ENCODE measurements at regions not wholly inside any gene's neighbourhood (a gene's known extent, or its start where the extent isn't known, plus 50 kb on each side); places are given as distances from the start of the nearest gene placed in this dataset.

DNA sequence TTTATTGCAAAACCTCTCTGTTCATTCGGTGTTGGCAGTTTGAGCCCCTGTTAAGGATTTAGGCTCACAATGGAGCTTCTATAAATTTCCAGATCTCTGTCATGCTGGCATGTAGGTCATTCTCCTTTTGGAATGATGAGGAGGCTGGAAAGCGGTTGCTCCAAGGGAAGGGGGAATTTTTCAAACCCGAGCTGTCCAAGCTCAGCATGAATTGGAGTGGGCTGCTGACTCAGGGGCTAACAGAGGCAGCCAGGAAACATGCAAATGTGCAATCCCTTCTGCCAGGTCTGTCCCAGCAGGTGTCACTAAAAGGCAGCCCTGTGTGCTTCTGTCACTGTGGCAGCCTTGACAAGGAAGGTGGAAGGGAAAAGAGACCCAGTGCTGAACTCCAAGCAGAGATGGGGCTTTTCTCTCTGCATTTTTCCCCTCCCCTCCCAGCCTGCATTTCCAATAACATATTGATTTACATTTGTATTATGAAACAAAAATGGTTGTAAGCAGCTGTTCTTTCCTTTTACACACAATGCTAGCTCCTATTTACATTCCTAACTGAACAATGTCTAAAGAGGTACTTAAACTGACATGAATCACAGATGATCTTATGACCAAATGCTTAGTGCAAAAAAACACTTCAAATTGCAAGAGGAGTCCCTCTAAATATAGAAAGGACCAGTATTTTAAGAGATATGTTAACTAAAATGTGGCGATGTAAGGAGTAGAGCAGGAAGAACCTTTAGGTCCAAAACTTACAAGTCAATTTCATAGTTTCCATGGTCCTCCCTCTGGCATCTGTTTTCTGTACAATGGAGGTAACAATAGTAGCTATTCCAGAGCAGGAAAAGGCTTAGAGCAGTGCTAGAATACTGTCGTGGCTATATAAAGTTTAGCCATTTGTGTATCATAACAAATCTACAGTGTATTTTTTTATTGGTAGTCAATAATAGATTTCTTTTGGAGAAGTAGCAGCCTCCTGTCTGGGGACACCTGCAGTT, 84.5 kb upstream of the ATP10A start:
- no peak for DNase-seq

DNA sequence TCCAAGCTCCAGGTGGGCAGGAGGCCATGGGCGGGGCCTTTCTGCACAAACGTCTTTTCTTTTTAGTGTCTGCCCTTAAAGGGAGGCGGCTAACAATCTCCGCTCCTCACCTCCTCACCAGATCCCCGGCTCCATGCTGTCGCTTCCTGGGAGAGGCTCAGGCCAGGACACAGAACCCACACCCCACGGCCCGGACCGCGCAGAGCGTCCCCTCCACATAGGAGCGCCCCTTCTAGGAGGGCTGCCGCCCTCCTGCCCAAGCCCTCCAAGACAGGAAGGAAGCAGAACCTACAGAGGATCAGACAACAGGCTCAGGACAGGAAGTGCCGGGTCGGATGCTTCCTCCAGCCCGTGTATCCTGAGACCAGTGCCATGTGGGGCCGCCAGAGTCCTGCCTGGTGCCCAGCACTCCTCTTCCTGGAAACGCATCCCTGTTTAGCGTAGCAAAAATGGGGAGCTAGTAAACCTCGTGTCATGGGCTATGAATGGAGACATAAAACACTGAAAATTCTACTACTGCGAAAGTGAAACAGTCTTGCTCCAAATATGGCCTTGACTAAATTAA, 83.2 kb upstream of the ATP10A start:
- no peak for DNase-seq

DNA sequence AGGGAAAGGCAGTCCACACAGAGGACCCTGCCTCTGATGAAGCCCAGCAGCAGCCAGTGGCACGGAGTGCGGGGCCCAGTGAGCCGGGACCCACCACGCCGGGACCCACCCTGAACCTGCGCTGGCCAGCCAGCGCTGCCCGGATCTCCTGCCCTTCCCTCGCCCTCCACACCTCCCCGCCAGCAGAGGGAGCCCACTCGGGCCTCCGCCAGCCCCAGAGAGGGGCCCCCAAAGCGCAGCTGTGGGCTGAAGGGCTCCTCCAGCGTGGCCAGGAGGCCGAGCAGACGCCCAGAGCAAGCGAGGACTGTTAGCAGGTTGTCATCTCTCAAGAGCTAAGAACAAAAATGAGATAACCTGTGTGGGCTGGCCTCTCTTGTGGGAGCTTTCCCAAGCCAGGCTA, 81.3 kb upstream of the ATP10A start:
- DNase-seq, result no peak

DNA sequence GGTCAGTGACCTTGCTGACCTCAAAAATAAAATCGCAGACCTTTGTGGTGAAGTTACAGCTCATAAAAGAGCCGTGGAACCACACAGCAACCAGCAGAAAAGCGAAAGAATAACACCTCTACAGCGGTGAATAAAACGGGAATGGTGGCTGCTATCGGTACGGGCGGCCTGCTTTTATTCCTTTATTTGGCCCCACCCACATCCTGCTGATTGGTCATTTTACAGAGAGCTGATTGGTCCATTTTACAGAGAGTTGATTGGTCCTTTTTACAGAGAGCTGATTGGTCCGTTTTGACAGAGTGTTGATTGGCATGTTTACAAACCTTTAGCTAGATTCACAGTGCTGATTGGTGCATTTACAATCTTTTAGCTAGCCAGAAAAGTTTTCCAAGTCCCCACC, 80.7 kb upstream of the ATP10A start:
- no peak for DNase-seq

DNA sequence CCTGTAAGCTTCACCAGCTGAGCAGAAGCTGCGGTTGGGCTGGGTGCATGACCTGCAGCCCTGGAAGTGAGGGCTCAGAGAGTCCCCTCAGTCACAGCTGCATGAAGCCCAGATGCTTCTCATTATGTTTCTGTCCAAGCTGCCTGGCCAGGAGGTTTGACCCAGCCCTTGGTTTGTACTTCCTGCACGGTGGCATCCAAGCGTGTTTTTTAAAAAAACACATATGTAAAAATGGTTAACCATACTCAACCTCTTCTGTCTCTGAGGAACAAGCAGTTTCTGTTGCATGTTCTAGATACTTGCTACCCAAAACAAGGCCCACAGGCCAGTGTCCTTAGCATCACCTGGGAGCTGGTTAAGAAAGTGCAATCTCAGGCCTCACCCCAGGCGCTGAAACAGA, 76.0 kb upstream of the ATP10A start:
- DNase-seq, result no peak

DNA sequence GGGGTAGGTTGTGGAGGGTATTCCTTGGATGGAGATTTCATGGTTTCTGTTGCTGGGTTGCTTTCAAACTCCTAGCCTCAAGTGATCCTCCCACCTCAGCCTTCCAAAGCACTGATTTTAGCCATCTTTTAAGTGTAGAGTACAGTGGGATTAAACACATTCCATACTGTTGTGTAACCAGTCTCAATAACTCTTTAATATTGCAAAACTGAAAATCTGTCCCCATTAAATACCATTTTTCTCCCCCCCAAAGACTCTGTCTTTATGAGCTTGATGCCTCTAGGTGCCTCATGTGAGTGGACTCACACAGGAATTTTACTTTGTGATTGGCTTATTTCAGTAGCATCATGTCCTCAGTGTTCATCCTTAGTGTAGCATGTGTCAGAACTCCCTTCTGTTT, 74.7 kb upstream of the ATP10A start:
- no peak for DNase-seq

DNA sequence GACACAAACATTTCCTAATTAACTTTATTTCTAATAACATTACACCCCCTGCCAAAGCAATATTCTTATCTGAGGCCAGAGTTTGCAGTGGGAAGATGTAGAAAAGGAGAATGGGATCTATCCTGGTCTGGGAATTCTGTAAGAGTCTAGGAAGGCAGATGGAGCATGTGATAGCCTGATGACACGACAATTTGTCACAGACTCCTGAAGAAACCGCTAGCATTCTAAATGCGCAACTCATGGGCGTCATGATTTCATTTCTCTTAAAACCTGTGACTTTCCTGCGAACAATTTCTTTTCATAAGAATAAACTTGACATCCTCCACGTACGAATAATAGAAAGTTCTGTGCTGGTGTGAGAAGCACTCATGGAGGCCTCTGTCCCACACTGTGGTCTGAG, 72.9 kb upstream of the ATP10A start:
- no peak for DNase-seq

DNA sequence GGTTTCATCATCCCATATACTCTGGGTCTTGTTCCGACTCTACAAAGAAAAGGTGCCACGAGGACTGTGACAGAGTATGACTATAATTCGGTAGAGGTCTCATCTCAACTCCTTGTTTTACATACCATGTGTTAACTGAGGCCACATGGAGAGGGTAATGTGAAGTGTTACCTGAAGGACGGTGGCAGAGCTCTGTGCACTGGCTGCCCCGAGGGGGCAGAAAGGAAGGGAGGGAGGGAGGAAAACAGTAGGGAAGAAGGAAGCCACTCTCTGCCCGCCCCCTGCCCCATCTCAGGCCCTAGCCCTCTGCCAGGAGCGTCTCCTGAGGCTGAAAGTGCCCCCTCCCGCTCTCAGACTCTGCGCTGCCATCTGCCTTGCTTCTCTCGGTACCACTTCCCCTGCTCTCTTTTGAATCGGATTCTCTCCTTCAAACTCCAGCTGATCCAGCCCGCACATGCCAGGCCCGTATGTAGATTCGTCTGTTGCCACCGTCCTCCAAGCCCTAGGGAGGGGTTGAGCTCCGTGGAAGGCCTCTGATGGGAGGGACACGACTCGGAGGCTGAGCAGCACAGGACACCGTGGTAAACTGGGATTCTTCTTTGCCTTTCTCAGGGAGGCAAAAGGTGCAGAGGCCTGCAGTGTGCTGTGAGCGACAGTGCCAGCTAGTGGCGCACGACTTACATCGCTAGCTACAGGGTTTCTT, 70.5 kb upstream of the ATP10A start:
- peak; percentile 9 to 64 (median 34) for DNase-seq

DNA sequence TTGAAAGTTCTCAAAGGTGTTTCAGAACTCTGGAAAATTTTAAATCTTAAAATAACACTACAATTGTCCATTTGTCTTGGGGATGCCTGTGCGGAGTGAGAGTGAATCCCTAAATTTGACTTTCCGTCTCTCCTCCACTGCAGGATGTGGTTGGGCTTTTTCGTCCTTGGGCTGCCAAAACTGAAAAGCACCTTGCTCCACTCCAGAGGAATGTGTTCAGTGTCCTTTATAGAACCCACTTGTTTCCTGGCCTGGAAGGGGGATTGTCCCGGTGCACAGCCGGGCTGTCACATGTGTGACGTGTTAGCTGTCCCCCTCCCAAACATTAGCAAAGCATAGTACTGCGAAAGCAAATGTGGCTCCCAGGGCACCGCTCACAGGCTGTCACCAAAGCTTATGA, 69.6 kb upstream of the ATP10A start:
- DNase-seq, result no peak

DNA sequence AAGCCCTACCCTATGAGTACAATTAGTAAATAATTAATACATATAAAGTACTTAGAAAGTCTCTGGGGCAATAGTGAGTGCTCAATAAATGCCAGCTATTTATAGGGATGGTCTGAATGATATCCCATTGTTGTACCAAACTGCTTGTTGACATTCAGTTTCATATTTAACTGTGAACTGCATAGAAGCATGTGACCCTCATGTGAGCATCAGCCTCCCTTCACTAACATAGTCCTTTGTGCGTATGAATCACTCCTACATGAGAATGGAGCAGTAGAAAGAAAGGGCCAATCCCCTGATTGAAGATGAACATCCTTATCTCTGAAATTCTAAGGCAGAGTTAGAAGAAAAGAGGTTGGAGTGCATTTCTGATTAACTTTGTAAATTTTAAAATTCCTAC, 68.7 kb upstream of the ATP10A start:
- DNase-seq, result no peak

DNA sequence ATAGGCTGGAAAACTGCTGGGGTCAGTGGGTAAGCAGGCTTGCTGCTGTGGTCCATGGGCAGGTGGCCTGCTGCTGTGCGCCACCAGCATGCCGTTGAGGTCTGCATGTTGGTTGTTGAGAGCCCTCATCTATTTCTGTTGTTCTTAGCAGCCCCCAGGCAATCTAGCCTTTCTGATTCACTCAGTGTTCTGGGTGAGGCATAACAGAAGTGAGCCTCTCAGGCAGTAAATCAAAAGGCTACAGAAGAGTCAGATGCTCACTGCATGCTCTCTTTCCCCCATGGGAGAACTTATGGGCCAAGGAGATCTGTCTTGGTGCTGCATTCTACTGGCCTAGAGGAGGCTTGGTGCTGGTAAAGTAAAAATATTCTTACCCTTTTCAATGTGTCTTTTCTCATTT, 67.8 kb upstream of the ATP10A start:
- DNase-seq, result no peak
